Right cardiac atrium (tissue), 5 donors: ENCODE measurements at regions not wholly inside any gene's neighbourhood (a gene's known extent, or its start where the extent isn't known, plus 50 kb on each side); places are given as distances from the start of the nearest gene placed in this dataset.

Experiments used
- ATAC-seq, 2 donors: fragments of 200-7000 bp; cut with Tn5 transposase; one replicate each; pipeline versions ENCODE4 v1.8.0 to v1.9.1; 2020; ENCODE audit warnings: moderate library complexity in 2 of 2, mild to moderate bottlenecking in 1 of 2
- DNase-seq, 3 donors: peaks; one replicate each; pipeline ENCODE4 v3.0.0-alpha.2; 2020
- H3K27ac ChIP-seq: one replicate; pipeline ENCODE4 v1.5.1; 2013; ENCODE audit warnings: mild to moderate bottlenecking, low read length, control low read depth, moderate library complexity
- H3K27me3 ChIP-seq: one replicate; pipeline ENCODE4 v1.6.1; 2013; ENCODE audit not compliant: control insufficient read depth, insufficient read depth
- H3K4me1 ChIP-seq: one replicate; pipeline ENCODE4 v1.6.1; 2013; ENCODE audit warnings: low read length; ENCODE audit not compliant: control insufficient read depth, insufficient read depth
- H3K4me3 ChIP-seq: one replicate; pipeline ENCODE4 v1.5.1; 2013; ENCODE audit warnings: low read length, control low read depth
- H3K9me3 ChIP-seq: one replicate; pipeline ENCODE4 v1.6.1; 2013; ENCODE audit warnings: low read length; ENCODE audit not compliant: control insufficient read depth
- WGBS: extraction: QIAGEN DNeasy Blood & Tissue Kit; methylation state at CpG from one replicate; pipeline ENCODE4 v1.1.7; 2013; 5-methylcytosine and 5-hydroxymethylcytosine counted together
- intact Hi-C, 4 donors: fragments of 100-400 bp; cut with DNase I; formaldehyde crosslinking; loops; one replicate each; pipeline versions ENCODE4 v1.11.0 to v1.14.0; 2022 to 2023
- donor health status: healthy with polysubstance abuse.
- donor health status: DM: no; HTN: yes; CAD: no.
- donor health status: DM: no; HTN: no; CAD: no.
- donor health status: DM: no; HTN: yes; CAD: no; lungs with severe emphysema.
- donor health status: DM: yes; HTN: yes; CAD: no.

GRCh38 chr2:217035967-217036366 lies 176.1 kb upstream of the TNP1 start:
- peak; percentile 62 to 87 (median 82) for DNase-seq
- Histone ChIP-seq H3K27me3 (no peaks in the 10 kb centered on the region), H3K27ac (peak overlapping the region; percentile 16), H3K4me1 (peaks cover 5% of the 10 kb centered on the region), H3K4me3 (no peak overlapping the region), H3K9me3 (no peaks in the 10 kb centered on the region)
- ATAC-seq = peak; percentile 89 to 95
- WGBS = 26% methylated on average over 4 of the region's 4 CpGs
- intact Hi-C loops = no loop called here

DNA sequence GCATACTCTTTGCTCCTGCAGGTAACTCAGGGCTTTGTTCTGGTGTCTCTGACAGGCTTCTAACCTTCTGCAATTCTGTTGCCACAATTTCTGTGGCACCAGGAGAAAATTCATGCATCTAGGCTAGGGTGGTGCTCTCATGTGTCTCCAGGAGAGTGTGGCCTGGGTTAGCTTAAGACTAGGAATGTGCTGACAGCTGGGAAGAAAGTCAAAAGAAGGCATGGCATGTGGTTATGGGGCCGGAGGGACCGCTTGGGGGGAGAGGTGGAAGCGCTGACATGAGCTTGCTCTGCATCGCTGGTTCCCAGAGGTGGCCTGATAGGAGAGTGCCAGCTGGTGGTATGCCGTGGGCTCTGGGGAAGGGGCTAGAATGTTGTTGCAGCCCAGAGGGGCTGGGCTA lies 173.3 kb upstream of the TNP1 start:
- ATAC-seq (no peak), DNase-seq (no peak)
- 70% methylated on average over 5 of the region's 5 CpGs for WGBS
- peaks cover 5% of the 10 kb centered on the region for H3K4me1 ChIP-seq
- intact Hi-C loops = no loop called here
- no peaks in the 10 kb centered on the region for H3K27me3 ChIP-seq
- H3K9me3 ChIP-seq = no peaks in the 10 kb centered on the region
- H3K4me3 ChIP-seq = no peak overlapping the region
- H3K27ac ChIP-seq = no peak overlapping the region

DNA sequence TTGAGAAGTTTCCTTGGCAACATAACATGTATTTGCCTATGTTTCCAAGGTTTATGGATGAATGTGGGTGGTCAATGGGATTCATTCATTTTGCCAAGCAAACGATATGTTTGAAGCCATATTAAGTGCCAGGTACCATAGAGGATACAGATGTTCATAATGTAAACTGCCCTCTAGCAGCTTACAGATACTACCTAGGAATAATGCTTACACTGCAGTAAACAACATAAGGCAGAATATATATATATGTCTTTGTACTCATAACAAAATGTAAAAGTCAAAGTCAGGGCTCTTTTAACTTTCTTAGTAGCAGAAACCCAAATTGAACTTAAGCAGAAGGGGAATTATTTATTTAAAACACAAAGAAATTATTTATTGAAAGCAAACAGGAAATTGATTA lies 171.6 kb upstream of the TNP1 start:
- WGBS = 67% methylated on average over 1 of the region's 1 CpG
- no peaks in the 10 kb centered on the region for H3K9me3 ChIP-seq
- no peaks in the 10 kb centered on the region for H3K27me3 ChIP-seq
- intact Hi-C loops = no loop called here
- H3K4me1 ChIP-seq = no peaks in the 10 kb centered on the region
- H3K27ac ChIP-seq = no peak overlapping the region
- ATAC-seq = no peak
- DNase-seq = no peak
- no peak overlapping the region for H3K4me3 ChIP-seq

GRCh38 chr2:217030081-217030480 lies 170.2 kb upstream of the TNP1 start:
- no peak for ATAC-seq
- intact Hi-C loops = no loop called here
- H3K27me3 ChIP-seq = no peaks in the 10 kb centered on the region
- no peak overlapping the region for H3K4me3 ChIP-seq
- WGBS = 92% methylated on average over 6 of the region's 6 CpGs
- H3K4me1 ChIP-seq = no peaks in the 10 kb centered on the region
- DNase-seq = no peak
- no peaks in the 10 kb centered on the region for H3K9me3 ChIP-seq
- no peak overlapping the region for H3K27ac ChIP-seq

DNA sequence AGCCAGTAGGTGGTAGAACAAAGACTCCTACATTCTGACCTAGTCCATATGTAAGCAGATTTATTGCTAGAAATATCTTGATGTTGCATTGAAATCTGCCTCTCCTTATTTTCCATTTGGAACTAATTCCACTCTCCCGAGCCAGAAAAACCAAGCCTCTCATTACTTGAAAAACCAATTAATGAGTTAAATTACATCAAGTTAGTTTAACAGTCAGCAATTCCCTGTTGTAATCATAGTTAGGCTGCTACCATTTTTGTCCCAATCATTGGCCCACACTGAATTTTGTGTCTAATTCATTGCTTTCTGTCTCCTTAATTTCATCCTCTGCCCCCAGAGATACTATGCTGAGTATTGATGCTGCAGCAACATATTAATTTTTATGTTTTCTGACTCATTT lies 168.3 kb upstream of the TNP1 start:
- DNase-seq = no peak
- intact Hi-C loops = no loop called here
- 95% methylated on average over 1 of the region's 1 CpG for WGBS

DNA sequence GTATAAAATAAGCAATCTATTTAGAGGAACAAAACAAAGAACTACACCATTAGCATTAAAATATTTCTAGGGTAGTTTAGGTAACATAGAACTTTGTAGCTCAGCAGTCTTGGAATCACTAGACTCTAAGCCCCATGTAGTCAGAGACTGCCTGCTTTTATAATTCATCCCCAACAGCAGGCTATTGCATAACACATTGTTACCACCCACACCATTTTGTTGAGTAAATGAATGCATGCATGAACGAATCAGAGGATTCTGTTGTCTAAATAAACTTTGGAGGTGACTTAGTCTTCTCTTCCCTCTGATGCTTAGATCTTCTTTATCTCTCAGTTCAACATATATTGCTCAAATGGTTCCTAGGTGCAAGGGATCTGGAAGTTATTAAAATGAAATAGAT lies 167.6 kb upstream of the TNP1 start:
- Histone ChIP-seq H3K9me3 (no peaks in the 10 kb centered on the region), H3K4me1 (no peaks in the 10 kb centered on the region), H3K27me3 (no peaks in the 10 kb centered on the region), H3K27ac (no peak overlapping the region), H3K4me3 (no peak overlapping the region)
- intact Hi-C loops = no loop called here
- WGBS = 87% methylated on average over 1 of the region's 1 CpG
- DNase-seq (no peak), ATAC-seq (no peak)

More for the DNA sequence above, 168.3 kb upstream of the TNP1 start:
- no peak for ATAC-seq
- H3K27me3 ChIP-seq = no peaks in the 10 kb centered on the region
- no peaks in the 10 kb centered on the region for H3K4me1 ChIP-seq
- H3K27ac ChIP-seq = no peak overlapping the region
- H3K4me3 ChIP-seq = no peak overlapping the region
- no peaks in the 10 kb centered on the region for H3K9me3 ChIP-seq

DNA sequence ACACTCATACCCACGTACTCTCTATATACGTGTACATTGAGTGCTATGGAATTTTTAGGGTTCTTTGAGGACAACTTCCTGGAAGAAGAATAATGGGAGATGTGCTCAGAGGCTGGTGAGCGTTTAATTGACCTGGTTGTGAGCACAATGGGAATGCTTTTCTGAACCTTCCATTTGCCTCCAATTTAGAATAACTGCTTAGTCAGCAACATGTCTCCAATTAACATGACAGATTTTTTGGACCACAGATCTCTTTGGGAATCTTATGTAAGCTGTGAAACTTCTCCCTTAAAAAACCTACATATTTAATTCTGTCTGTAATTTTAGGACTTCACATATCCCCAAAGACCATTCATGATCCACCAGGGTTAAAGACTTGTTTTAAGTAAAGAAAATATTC lies 166.7 kb upstream of the TNP1 start:
- Histone ChIP-seq H3K9me3 (no peaks in the 10 kb centered on the region), H3K4me3 (no peak overlapping the region), H3K27ac (no peak overlapping the region), H3K4me1 (no peaks in the 10 kb centered on the region), H3K27me3 (no peaks in the 10 kb centered on the region)
- intact Hi-C loops = no loop called here
- ATAC-seq = no peak
- 80% methylated on average over 3 of the region's 3 CpGs for WGBS
- no peak for DNase-seq

DNA sequence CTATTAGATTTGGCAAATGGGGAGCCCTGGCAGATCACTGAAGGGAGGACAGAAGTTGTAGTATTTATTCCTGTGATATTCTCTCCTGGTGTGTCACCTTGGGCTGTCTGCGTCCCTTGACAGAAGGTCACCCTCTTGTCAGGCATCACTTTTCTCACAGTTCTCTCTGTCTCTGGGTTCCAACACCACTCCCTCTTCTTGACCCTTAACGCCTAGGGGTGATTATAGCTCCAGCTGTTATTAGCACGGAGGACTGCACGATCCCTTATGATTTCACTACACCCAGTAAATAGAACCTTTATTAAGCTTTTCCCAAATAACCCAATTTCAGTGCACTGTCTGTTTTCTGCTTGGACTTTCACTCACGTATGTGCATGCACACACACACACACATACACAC lies 166.3 kb upstream of the TNP1 start:
- WGBS = 63% methylated on average over 5 of the region's 5 CpGs

DNA sequence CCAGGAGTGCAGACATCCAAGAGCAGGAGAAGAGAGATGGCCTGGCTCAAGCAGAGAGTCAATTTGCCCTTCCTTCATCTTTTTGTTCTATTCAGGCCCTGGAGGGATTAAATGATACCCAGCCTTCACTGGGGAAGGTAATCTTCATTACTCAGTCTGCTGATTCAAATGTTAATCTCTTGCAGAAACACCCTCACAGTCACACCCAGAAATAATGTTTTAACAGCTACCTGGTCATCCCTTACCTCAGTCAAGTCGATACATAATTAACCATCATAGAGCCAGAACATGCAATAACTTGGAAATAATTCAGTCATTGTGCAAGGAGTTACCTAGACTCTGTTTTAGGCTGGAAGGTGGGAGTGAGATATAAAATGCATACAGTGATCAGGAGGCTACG lies 163.7 kb upstream of the TNP1 start:
- Histone ChIP-seq H3K9me3 (no peaks in the 10 kb centered on the region), H3K27me3 (no peaks in the 10 kb centered on the region), H3K4me3 (no peak overlapping the region), H3K27ac (no peak overlapping the region), H3K4me1 (no peaks in the 10 kb centered on the region)
- ATAC-seq = no peak
- intact Hi-C loops = no loop called here
- DNase-seq = no peak
- WGBS = 54% methylated on average over 2 of the region's 2 CpGs

More for the DNA sequence above, 166.3 kb upstream of the TNP1 start:
- Histone ChIP-seq H3K9me3 (no peaks in the 10 kb centered on the region), H3K4me1 (no peaks in the 10 kb centered on the region), H3K27ac (no peak overlapping the region), H3K27me3 (no peaks in the 10 kb centered on the region), H3K4me3 (no peak overlapping the region)
- DNase-seq (no peak), ATAC-seq (no peak)
- intact Hi-C loops = no loop called here

GRCh38 chr2:217017456-217018252 lies 157.8 kb upstream of the TNP1 start:
- intact Hi-C loops = loop anchor here in 1 of 4 donors (10.0 kb wide), 1 partner anchor 137 kb away; no protein-coding TSS in a partner anchor
- WGBS = 75% methylated on average over 9 of the region's 9 CpGs
- Histone ChIP-seq H3K4me3 (no peak overlapping the region), H3K27ac (no peak overlapping the region), H3K4me1 (no peaks in the 10 kb centered on the region), H3K27me3 (no peaks in the 10 kb centered on the region), H3K9me3 (no peaks in the 10 kb centered on the region)
- no peak for ATAC-seq
- DNase-seq = no peak

GRCh38 chr2:217016796-217017419 lies 157.0 kb upstream of the TNP1 start:
- DNase-seq = peak in 1 of 3 donors; percentile 44
- no peak overlapping the region for H3K4me3 ChIP-seq
- intact Hi-C loops = loop anchor here in 1 of 4 donors (10.0 kb wide), 1 partner anchor 138 kb away; no protein-coding TSS in a partner anchor
- no peaks in the 10 kb centered on the region for H3K4me1 ChIP-seq
- H3K27me3 ChIP-seq = no peaks in the 10 kb centered on the region
- H3K27ac ChIP-seq = no peak overlapping the region
- H3K9me3 ChIP-seq = no peaks in the 10 kb centered on the region
- 77% methylated on average over 7 of the region's 7 CpGs for WGBS
- ATAC-seq = no peak
